Gastroesophageal sphincter (tissue), 3 donors: ENCODE measurements at regions not wholly inside any gene's neighbourhood (a gene's known extent, or its start where the extent isn't known, plus 50 kb on each side); places are given as distances from the start of the nearest gene placed in this dataset.

Experiments
- EP300 ChIP-seq: sonication (generic); formaldehyde crosslinking; IDR thresholded peaks from one replicate; pipeline ENCODE4 v1.6.1; 2017; ENCODE audit warnings: antibody characterized with exemption, mild to moderate bottlenecking
- POLR2A ChIP-seq, 2 donors: fragments of 450-650 bp; IDR thresholded peaks; one replicate each; pipeline ENCODE4 v1.6.1; 2017; ENCODE audit warnings: antibody characterized with exemption in 2 of 2, mild to moderate bottlenecking in 2 of 2, moderate library complexity in 1 of 2
- TF ChIP-seq, protein P1 (sequence below), 4 experiments: fragments of 200-600 bp in 2 of 4; fragments of 450-650 bp in 2 of 4; sonication (generic) in 1 of 4; IDR thresholded peaks; one replicate each; pipeline ENCODE4 v1.5.1; 2017 to 2019; ENCODE audit warnings: antibody characterized with exemption in 4 of 4, mild to moderate bottlenecking in 2 of 4, moderate library complexity in 2 of 4

DNA sequence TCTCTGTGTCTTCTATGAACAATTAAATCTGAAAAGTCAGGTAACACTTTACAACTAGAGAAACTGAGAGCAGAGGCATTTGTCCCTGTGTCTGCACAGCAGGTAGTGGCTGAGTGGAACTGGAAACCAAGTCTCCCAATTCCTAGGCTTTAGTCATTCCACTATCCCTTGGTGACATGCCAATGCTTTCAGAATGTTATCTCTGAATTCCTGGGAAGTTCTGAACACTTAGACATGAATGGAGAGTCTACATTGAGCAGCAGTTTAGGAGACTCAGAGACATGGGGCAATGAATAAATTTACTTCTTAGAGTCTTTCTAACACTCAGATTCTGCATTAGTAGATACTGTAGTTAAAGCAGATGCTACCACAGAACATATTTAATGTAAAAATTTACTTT lies 94.8 kb upstream of the APC start:
- TF ChIP-seq, protein P1, sequence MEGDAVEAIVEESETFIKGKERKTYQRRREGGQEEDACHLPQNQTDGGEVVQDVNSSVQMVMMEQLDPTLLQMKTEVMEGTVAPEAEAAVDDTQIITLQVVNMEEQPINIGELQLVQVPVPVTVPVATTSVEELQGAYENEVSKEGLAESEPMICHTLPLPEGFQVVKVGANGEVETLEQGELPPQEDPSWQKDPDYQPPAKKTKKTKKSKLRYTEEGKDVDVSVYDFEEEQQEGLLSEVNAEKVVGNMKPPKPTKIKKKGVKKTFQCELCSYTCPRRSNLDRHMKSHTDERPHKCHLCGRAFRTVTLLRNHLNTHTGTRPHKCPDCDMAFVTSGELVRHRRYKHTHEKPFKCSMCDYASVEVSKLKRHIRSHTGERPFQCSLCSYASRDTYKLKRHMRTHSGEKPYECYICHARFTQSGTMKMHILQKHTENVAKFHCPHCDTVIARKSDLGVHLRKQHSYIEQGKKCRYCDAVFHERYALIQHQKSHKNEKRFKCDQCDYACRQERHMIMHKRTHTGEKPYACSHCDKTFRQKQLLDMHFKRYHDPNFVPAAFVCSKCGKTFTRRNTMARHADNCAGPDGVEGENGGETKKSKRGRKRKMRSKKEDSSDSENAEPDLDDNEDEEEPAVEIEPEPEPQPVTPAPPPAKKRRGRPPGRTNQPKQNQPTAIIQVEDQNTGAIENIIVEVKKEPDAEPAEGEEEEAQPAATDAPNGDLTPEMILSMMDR (IDR thresholded peaks at IDR 0.05), result no peak
- TF ChIP-seq EP300 (no peak), POLR2A (IDR thresholded peaks at IDR 0.05) (no peak)
